SKM-1 (cell line): ENCODE measurements at regions not wholly inside any gene's neighbourhood (a gene's known extent, or its start where the extent isn't known, plus 50 kb on each side); places are given as distances from the start of the nearest gene placed in this dataset.
A peak's percentile ranks its signal among the peaks of the same experiment; 100 is the strongest.
"Not testable (repeated sequence)": the region's sequence is repeated elsewhere in the genome, so short reads cannot be mapped to it uniquely, and the experiment has no call there.

ENCODE experiments used
- DNase-seq: peaks from one replicate; lab custom pipeline; 2025; ENCODE audit not compliant: unreplicated experiment; lab: John Stamatoyannopoulos, UW

- no peak for DNase-seq
Measured at GRCh38 chr7:136424058-136424457, 444.4 kb upstream of the CHRM2 start.

DNA sequence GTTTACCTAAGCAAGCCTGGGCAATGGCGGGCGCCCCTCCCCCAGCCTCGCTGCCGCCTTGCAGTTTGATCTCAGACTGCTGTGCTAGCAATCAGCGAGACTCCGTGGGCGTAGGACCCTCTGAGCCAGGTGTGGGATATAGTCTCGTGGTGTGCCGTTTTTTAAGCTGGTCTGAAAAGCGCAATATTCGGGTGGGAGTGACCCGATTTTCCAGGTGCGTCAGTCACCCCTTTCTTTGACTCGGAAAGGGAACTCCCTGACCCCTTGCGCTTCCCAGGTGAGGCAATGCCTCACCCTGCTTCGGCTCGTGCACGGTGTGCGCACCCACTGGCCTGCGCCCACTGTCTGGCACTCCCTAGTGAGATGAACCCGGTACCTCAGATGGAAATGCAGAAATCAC is 442.6 kb upstream of the MTPN start:
- not testable (repeated sequence) for DNase-seq

DNA sequence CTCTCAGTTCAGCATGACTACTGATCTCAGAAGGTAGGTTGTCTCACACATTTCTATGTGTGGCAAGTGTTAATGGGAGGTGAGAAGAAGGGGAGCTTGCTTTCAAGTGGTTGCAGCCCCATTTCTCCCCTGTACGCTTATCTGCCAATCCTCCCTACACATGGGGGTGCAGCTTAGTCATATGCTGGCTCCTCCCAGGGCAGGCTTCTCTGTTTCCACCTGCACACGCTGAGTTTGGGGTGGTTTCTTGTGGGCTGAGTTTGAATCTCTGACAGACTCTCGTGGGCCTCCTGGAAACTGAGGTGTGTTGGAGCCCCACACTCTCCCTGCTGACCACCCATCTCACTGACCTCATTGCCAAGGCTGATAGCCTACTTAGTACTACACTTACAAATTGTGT is 435.8 kb upstream of the MTPN start:
- DNase-seq = no peak

DNA sequence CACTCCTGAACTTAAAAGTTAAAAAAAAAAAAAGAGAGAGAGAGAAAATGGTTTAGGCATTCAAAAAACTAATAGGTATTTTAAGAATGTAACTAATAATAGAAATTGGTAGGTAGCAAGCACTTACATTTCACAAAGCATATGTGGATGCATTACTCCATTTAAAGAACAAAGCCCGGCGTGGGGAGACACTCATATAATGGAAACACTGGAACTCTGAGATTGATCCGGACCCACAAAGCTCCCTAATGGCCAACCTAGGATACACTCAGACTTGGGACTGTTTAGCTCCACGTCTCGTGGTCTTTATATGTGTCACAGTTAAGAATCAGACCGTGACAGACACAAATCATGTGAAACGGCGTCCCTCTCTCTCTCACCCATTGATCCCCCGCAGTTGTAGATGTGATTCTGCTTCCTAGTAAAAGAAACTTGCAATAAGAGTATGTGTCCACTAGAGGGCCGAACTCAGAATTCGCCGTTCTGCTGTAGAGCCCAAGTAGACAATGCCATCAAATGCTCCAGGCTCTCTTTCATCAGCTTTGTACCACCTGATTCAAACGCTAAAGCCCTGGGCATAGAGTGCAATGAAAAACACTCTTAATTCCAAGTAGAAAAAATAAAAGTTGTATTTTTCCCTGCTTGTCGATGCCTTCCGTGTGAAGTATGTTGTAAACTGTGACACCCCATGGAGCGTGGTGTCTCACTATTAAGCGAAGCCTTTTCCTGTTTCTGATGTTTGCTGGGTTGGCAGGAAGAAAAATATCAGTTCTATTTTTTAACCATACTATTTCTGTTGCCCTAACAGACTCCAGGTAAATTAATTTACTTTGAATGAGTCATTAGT is 429.0 kb upstream of the MTPN start:
- DNase-seq = peak; percentile 55

- DNase-seq = no peak
Measured at GRCh38 chr7:136403591-136403990, 426.4 kb upstream of the MTPN start.

GRCh38 chr7:136400877-136401276 is 423.7 kb upstream of the MTPN start:
- no peak for DNase-seq

DNA sequence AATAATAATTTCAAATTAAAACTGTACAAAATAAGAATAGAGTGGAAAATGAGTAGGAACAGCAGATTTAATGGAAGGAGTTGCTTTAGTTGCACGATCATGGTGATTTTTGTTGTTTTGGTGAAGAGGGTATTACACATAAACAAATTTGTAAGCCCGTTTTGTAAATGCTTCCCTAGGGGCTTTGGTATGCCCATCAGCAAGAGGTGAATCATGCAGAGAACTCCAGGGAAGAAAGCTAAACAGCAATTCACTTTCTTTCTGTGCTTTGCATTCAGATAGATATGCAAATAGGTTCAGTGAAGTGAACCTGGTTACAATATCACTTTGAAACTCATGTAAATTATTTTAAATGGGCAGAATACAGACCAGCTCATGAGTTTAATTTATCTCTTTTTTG is 422.2 kb upstream of the MTPN start:
- no peak for DNase-seq

- DNase-seq = no peak
Measured at GRCh38 chr7:136392856-136393255, 415.7 kb upstream of the MTPN start.

GRCh38 chr7:136391371-136391770 is 414.2 kb upstream of the MTPN start:
- no peak for DNase-seq

GRCh38 chr7:136389933-136390332 is 412.8 kb upstream of the MTPN start:
- DNase-seq = no peak

DNA sequence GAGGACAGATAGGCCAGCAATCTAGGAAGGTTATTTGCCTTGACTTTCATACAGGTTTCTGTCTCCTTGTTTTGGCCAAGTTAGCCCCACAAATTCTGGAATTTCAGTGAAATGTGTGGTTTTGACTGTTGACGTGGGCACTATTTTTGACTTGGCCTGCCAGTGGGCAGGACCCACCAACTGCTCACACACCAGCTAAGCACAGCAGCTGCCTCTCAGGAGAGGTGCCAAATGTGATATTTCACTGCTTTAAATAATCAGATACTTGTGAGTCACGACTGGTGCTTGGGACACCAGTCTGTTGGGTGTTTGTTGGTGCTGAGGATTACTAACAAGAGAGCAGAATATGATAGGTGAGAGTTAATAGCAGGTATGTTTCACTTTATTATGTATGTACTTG is 409.7 kb upstream of the MTPN start:
- DNase-seq = no peak

DNA sequence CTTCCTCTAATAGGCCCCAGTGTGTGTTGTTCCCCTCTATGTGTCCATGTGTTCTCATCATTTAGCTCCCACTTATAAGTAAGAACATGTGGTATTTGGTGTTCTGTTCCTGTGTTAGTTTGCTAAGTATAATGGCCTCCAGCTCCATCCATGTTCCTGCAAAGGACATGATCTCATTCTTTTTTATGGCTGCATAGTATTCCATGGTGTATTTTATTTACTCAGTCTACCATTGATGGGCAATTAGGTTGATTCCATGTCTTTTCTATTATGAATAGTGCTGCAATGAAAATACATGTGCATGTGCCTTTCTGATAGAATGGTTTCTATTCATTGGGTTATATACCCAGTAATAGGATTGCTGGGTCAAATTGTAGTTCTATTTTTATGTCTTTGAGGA is 394.2 kb upstream of the MTPN start:
- DNase-seq = not testable (repeated sequence)

GRCh38 chr7:136370137-136370536 is 393.0 kb upstream of the MTPN start:
- DNase-seq = no peak

- DNase-seq = no peak
Measured at GRCh38 chr7:136369225-136369624, 392.1 kb upstream of the MTPN start.

- peak; percentile 34 for DNase-seq
Measured at GRCh38 chr7:136359333-136359903, 382.3 kb upstream of the MTPN start.

- DNase-seq = no peak
Measured at GRCh38 chr7:136353287-136353686, 376.1 kb upstream of the MTPN start.

DNA sequence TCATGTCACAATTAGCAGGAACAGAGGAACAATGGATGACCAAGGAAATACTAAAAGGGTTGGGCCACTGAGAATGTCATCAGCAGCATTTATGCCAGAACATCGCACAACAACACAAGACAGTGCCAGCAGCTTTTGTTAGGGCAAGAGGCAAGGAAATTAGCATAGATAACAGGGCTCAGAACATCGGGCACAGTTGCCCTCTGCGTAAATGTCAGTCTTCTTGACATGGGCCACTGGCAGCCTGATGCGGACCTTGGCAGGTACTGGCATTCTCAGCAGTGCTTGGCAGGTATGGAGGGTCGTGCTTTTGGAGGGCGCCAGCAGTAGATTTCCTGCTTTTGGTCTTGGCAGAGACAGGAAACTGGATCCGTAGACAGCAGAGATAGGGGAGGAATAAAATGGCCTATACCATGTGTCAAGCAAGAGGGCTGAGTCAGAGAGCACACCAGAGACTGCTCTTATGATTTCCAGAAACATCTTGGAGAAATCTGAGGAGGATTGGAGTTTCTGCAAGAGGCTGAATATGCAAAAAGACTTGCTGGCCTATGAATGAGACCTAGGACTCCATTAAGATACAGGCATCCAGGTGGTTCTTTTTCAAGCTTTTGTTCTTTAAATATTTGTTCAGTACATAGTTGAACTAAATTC is 371.5 kb upstream of the MTPN start:
- no peak for DNase-seq

- no peak for DNase-seq
Measured at GRCh38 chr7:136348142-136348541, 371.0 kb upstream of the MTPN start.

- DNase-seq = no peak
Measured at GRCh38 chr7:136347488-136347887, 370.3 kb upstream of the MTPN start.

DNA sequence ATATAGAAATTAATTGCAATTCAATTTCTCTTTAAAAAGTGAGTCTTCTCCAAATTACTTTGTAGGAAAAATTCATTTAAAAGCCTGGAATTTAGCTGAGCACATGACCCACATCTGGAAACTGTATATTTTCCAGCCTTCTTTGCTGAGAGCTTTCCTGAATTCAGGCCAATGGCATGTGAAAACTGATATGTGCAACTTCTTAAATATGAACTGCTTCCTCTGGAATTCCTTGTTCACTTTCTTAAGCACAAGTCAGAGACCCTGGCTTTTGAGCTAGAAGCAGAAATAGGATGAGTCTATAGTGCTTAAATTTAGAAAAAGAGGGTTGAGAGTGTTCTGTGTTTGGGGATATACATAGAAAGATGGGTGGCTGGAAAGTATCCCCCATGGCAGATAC is 365.1 kb upstream of the MTPN start:
- no peak for DNase-seq

GRCh38 chr7:136339464-136339863 is 362.3 kb upstream of the MTPN start:
- no peak for DNase-seq

DNA sequence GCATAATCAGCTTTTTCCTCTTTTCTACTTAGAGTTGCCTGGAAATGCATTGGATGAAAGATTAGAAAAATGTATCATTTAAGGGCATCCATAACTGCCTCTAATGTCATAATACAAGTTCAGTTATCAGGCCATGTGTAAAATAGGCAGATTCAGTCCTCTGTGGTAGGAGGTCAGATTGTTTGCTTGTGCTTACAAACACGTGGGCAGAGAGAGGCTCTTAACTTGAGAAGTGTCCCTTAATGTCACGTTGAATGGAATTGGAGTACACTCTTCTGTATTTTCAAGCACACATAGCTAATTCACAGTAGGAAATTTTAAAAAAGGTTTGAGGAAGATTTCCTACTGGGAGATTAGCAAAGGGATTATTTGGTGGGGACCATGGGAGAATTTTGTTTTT is 359.8 kb upstream of the MTPN start:
- DNase-seq = no peak
